DND-41 (cell line): ENCODE measurements at regions not wholly inside any gene's neighbourhood (a gene's known extent, or its start where the extent isn't known, plus 50 kb on each side); places are given as distances from the start of the nearest gene placed in this dataset.

Source experiments
- EZH2 ChIP-seq: IDR thresholded peaks from 3 replicates; pipeline ENCODE4 v1.6.1; 2012; ENCODE audit warnings: borderline replicate concordance, low read depth, mild to moderate bottlenecking, moderate library complexity, low read length, inconsistent platforms; ENCODE audit not compliant: severe bottlenecking
- TF ChIP-seq, protein P1 (sequence below): IDR thresholded peaks from 2 replicates; pipeline ENCODE4 v1.5.1; 2012; ENCODE audit warnings: borderline replicate concordance, low read length, moderate library complexity, mild to moderate bottlenecking; ENCODE audit not compliant: poor library complexity, severe bottlenecking; ENCODE audit errors: extremely low read depth

DNA sequence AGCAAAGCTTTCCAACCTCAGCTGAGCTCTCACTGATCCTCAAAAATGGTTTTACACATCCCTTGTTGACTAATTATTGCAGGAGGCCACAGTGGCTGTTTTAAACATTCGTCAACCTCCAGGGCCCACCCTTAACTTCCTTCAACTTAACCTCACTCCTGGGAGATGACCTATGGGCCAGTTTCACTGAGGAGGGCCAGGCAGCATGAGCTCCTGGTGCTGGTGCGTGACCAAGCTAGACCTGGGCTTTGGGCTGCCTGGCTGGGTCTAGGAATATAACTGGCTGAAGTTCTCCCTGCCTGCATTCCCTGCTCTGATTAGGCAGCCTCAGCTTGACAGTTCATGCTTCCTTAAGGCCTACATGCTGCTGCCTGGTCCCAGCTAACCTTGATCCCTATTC, 273.7 kb upstream of the ATP11B start:
- TF ChIP-seq, protein P1, sequence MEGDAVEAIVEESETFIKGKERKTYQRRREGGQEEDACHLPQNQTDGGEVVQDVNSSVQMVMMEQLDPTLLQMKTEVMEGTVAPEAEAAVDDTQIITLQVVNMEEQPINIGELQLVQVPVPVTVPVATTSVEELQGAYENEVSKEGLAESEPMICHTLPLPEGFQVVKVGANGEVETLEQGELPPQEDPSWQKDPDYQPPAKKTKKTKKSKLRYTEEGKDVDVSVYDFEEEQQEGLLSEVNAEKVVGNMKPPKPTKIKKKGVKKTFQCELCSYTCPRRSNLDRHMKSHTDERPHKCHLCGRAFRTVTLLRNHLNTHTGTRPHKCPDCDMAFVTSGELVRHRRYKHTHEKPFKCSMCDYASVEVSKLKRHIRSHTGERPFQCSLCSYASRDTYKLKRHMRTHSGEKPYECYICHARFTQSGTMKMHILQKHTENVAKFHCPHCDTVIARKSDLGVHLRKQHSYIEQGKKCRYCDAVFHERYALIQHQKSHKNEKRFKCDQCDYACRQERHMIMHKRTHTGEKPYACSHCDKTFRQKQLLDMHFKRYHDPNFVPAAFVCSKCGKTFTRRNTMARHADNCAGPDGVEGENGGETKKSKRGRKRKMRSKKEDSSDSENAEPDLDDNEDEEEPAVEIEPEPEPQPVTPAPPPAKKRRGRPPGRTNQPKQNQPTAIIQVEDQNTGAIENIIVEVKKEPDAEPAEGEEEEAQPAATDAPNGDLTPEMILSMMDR: no peak
- TF ChIP-seq EZH2: no peak
